Astrocyte of the spinal cord (primary cell): ENCODE measurements at regions not wholly inside any gene's neighbourhood (a gene's known extent, or its start where the extent isn't known, plus 50 kb on each side); places are given as distances from the start of the nearest gene placed in this dataset.

Experiments
- DNase-seq: peaks from one replicate; pipeline ENCODE4 v3.0.0; 2011; ENCODE audit warnings: low read depth, low spot score
- H3K4me3 ChIP-seq: 2 replicates; pipeline ENCODE4 v1.5.1; 2011; ENCODE audit warnings: low read depth, mild to moderate bottlenecking, low read length, moderate library complexity
- in situ Hi-C: cut with HindIII; loops from 2 replicates; pipeline ENCODE4 v1.10.0; 2017; ENCODE audit warnings: low sequenced_read_pairs
- TF ChIP-seq, protein P1 (sequence below): IDR thresholded peaks from 2 replicates; pipeline ENCODE4 v1.5.1; 2012; ENCODE audit warnings: low read depth, mild to moderate bottlenecking, low read length, inconsistent platforms

DNA sequence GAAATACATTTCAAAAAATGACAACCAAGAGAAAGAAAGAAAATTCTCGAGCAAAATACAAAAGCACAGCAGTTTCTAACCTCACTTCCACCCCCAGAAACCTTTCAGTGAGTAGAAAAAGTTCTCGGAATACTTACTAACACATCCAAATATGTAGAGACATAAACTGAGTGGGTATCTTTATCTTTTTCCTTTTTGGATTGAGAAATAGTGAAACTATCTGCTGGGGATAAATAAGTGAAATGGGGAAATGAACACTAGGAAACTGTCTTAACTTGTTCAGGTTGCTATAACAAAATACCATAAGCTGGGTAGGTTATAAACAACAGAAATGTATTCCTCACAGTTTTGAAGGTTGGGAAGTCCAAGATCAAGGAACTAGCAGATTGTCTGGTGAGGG lies 72.0 kb downstream of the VCAM1 start:
- H3K4me3 ChIP-seq, result no peak overlapping the region
- no peak for DNase-seq
- TF ChIP-seq, protein P1, sequence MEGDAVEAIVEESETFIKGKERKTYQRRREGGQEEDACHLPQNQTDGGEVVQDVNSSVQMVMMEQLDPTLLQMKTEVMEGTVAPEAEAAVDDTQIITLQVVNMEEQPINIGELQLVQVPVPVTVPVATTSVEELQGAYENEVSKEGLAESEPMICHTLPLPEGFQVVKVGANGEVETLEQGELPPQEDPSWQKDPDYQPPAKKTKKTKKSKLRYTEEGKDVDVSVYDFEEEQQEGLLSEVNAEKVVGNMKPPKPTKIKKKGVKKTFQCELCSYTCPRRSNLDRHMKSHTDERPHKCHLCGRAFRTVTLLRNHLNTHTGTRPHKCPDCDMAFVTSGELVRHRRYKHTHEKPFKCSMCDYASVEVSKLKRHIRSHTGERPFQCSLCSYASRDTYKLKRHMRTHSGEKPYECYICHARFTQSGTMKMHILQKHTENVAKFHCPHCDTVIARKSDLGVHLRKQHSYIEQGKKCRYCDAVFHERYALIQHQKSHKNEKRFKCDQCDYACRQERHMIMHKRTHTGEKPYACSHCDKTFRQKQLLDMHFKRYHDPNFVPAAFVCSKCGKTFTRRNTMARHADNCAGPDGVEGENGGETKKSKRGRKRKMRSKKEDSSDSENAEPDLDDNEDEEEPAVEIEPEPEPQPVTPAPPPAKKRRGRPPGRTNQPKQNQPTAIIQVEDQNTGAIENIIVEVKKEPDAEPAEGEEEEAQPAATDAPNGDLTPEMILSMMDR, result no peak
- in situ Hi-C loops, result no loop called here

- DNase-seq, result no peak
- no peak overlapping the region for H3K4me3 ChIP-seq
- TF ChIP-seq, protein P1, result no peak
- in situ Hi-C loops, result no loop called here
Measured at GRCh38 chr1:100793659-100794058, 74.1 kb downstream of the VCAM1 start.

DNA sequence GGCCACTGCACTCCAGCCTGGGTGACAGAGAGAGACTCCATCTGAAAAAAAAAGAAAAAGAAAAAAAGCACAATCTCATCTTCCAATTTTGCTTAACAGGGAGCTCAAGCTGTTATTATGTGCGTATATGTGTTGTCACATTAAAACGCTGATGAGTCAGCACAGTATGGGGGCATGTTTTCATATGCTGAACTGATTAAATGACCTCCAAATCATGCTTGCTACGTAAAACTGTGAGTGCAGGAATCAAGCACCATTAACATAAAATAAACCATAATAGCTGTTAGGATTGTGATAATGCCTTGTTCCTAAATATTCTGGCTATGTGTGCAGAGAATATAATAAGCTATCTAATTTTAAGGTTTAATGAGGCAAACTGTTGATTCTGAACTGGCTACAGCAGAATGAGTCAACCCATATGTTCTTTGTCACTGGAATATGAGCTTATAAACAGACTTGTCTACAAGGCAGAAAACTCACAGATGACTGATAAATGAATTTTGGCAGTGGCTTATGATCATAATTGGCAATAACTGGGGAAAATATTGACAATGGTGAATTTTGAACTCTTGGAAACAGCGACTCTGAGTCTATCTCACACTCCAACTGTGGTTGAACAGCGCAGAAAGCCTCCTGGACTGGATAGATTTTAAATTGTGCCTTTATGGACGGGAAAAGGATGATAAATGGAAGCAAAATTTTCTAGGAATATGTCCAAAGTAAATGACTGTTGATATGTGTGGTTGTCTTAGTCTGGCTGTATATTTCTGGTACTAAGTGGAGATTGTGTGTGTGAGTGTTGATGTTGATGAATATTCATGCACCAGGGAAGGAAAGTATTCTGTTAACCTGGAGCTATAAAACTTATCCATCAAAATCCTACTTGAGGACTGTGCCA lies 75.5 kb downstream of the VCAM1 start:
- in situ Hi-C loops, result no loop called here
- H3K4me3 ChIP-seq, result no peak overlapping the region
- TF ChIP-seq, protein P1, result no peak
- DNase-seq, result peak; percentile 86

GRCh38 chr1:100795646-100795985 lies 76.1 kb downstream of the VCAM1 start:
- TF ChIP-seq, protein P1, result no peak
- in situ Hi-C loops, result no loop called here
- no peak for DNase-seq
- H3K4me3 ChIP-seq, result no peak overlapping the region

GRCh38 chr1:100796046-100796445 lies 76.5 kb downstream of the VCAM1 start:
- H3K4me3 ChIP-seq, result no peak overlapping the region
- in situ Hi-C loops, result no loop called here
- TF ChIP-seq, protein P1, result no peak
- no peak for DNase-seq

GRCh38 chr1:100799548-100799947 lies 80.0 kb downstream of the VCAM1 start:
- DNase-seq, result no peak
- TF ChIP-seq, protein P1, result no peak
- no peak overlapping the region for H3K4me3 ChIP-seq
- in situ Hi-C loops, result no loop called here
